ENCODE measurements at regions not wholly inside any gene's neighbourhood (a gene's known extent, or its start where the extent isn't known, plus 50 kb on each side); places are given as distances from the start of the nearest gene placed in this dataset.

GRCh38 chr3:176087066-176087697 lies 1110.1 kb downstream of the TBL1XR1 start:
- Histone ChIP-seq H3K4me1 (ENCODE audit: control insufficient read depth in 5 of 5, insufficient read depth in 5 of 5, low read length in 5 of 5) (no peaks in the 10 kb centered on the region), H3K4me3 (no peak overlapping the region), H3K9me3 (ENCODE audit: control insufficient read depth in 4 of 4, insufficient read depth in 3 of 4, low read length in 3 of 4) (peaks cover 0 to 2% (median 0%) of the 10 kb centered on the region in 4 donors), H3K27ac (ENCODE audit: low read depth in 1 of 2, low read length in 1 of 2) (no peak overlapping the region), H3K36me3 (ENCODE audit: control insufficient read depth in 4 of 4, insufficient read depth in 4 of 4, low read length in 4 of 4) (no peaks in the 10 kb centered on the region), H3K27me3 (ENCODE audit: control insufficient read depth in 3 of 3, insufficient read depth in 3 of 3, low read length in 2 of 3) (no peaks in the 10 kb centered on the region), H3K9ac (ENCODE audit: insufficient read depth in 1 of 2, low read length in 2 of 2) (no peak overlapping the region)
- DNase-seq (no peak), ATAC-seq (ENCODE audit: insufficient read depth, low FRiP score) (no peak)
- WGBS, 2 donors, result 44 to 47% methylated on average over 2 of the region's 2 CpGs
- no peak for TF ChIP-seq CTCF (IDR thresholded peaks at IDR 0.05; ENCODE audit: control extremely low read depth, extremely low read depth)

- no peaks in the 10 kb centered on the region for H3K36me3 ChIP-seq (ENCODE audit: control insufficient read depth in 4 of 4, insufficient read depth in 4 of 4, low read length in 4 of 4)
- no peaks in the 10 kb centered on the region for H3K27me3 ChIP-seq (ENCODE audit: control insufficient read depth in 3 of 3, insufficient read depth in 3 of 3, low read length in 2 of 3)
- peaks cover 0 to 2% (median 0%) of the 10 kb centered on the region in 4 donors for H3K9me3 ChIP-seq (ENCODE audit: control insufficient read depth in 4 of 4, insufficient read depth in 3 of 4, low read length in 3 of 4)
- H3K9ac ChIP-seq (ENCODE audit: insufficient read depth in 1 of 2, low read length in 2 of 2), result no peak overlapping the region
- ATAC-seq (ENCODE audit: insufficient read depth, low FRiP score) (no peak), DNase-seq (no peak)
- WGBS, 2 donors, result 44 to 55% methylated on average over 1 of the region's 1 CpG
- no peaks in the 10 kb centered on the region for H3K4me1 ChIP-seq (ENCODE audit: control insufficient read depth in 5 of 5, insufficient read depth in 5 of 5, low read length in 5 of 5)
- H3K27ac ChIP-seq (ENCODE audit: low read depth in 1 of 2, low read length in 1 of 2), result no peak overlapping the region
- no peak overlapping the region for H3K4me3 ChIP-seq
- no peak for TF ChIP-seq CTCF (IDR thresholded peaks at IDR 0.05; ENCODE audit: control extremely low read depth, extremely low read depth)
Observed at GRCh38 chr3:176079785-176080184, 1117.5 kb downstream of the TBL1XR1 start.

GRCh38 chr3:176078906-176079305 lies 1118.4 kb downstream of the TBL1XR1 start:
- Histone ChIP-seq H3K27me3 (ENCODE audit: control insufficient read depth in 3 of 3, insufficient read depth in 3 of 3, low read length in 2 of 3) (no peaks in the 10 kb centered on the region), H3K27ac (ENCODE audit: low read depth in 1 of 2, low read length in 1 of 2) (no peak overlapping the region), H3K4me1 (ENCODE audit: control insufficient read depth in 5 of 5, insufficient read depth in 5 of 5, low read length in 5 of 5) (no peaks in the 10 kb centered on the region), H3K4me3 (no peak overlapping the region), H3K9me3 (ENCODE audit: control insufficient read depth in 4 of 4, insufficient read depth in 3 of 4, low read length in 3 of 4) (peaks cover 0 to 2% (median 0%) of the 10 kb centered on the region in 4 donors), H3K36me3 (ENCODE audit: control insufficient read depth in 4 of 4, insufficient read depth in 4 of 4, low read length in 4 of 4) (no peaks in the 10 kb centered on the region), H3K9ac (ENCODE audit: insufficient read depth in 1 of 2, low read length in 2 of 2) (no peak overlapping the region)
- no peak for ATAC-seq (ENCODE audit: insufficient read depth, low FRiP score)
- 86 to 94% methylated on average over 1 of the region's 1 CpG for WGBS, 2 donors
- no peak for TF ChIP-seq CTCF (IDR thresholded peaks at IDR 0.05; ENCODE audit: control extremely low read depth, extremely low read depth)
- no peak for DNase-seq

GRCh38 chr3:176075491-176075890 lies 1121.8 kb downstream of the TBL1XR1 start:
- WGBS, 2 donors, result 47 to 62% methylated on average over 1 of the region's 1 CpG
- H3K9me3 ChIP-seq (ENCODE audit: control insufficient read depth in 4 of 4, insufficient read depth in 3 of 4, low read length in 3 of 4), result peaks cover 0 to 1% (median 0%) of the 10 kb centered on the region in 4 donors
- no peak for ATAC-seq (ENCODE audit: insufficient read depth, low FRiP score)

More at GRCh38 chr3:176075491-176075890, 1121.8 kb downstream of the TBL1XR1 start:
- DNase-seq, result no peak
- no peak overlapping the region for H3K27ac ChIP-seq (ENCODE audit: low read depth in 1 of 2, low read length in 1 of 2)
- no peaks in the 10 kb centered on the region for H3K27me3 ChIP-seq (ENCODE audit: control insufficient read depth in 3 of 3, insufficient read depth in 3 of 3, low read length in 2 of 3)
- H3K4me3 ChIP-seq, result no peak overlapping the region
- no peaks in the 10 kb centered on the region for H3K4me1 ChIP-seq (ENCODE audit: control insufficient read depth in 5 of 5, insufficient read depth in 5 of 5, low read length in 5 of 5)
- no peaks in the 10 kb centered on the region for H3K36me3 ChIP-seq (ENCODE audit: control insufficient read depth in 4 of 4, insufficient read depth in 4 of 4, low read length in 4 of 4)
- no peak overlapping the region for H3K9ac ChIP-seq (ENCODE audit: insufficient read depth in 1 of 2, low read length in 2 of 2)
- TF ChIP-seq CTCF (IDR thresholded peaks at IDR 0.05; ENCODE audit: control extremely low read depth, extremely low read depth), result no peak
